Suprapubic skin (tissue), 4 donors: ENCODE measurements at regions not wholly inside any gene's neighbourhood (a gene's known extent, or its start where the extent isn't known, plus 50 kb on each side); places are given as distances from the start of the nearest gene placed in this dataset.

Source experiments
- POLR2A ChIP-seq, 2 donors: fragments of 450-650 bp; IDR thresholded peaks; one replicate each; pipeline ENCODE4 v1.6.1; 2017; ENCODE audit warnings: antibody characterized with exemption in 2 of 2, mild to moderate bottlenecking in 2 of 2, moderate library complexity in 2 of 2
- POLR2AphosphoS5 ChIP-seq, 3 donors: sonication (generic); formaldehyde crosslinking; IDR thresholded peaks; one replicate each; pipeline ENCODE4 v1.6.1; 2017; ENCODE audit warnings: antibody characterized with exemption in 3 of 3
- TF ChIP-seq, protein P1 (sequence below), 2 donors: fragments of 200-600 bp in 1 of 2; fragments of 450-650 bp in 1 of 2; sonication (generic) in 1 of 2; IDR thresholded peaks; one replicate each; pipeline ENCODE4 v1.5.1; 2016 to 2019; ENCODE audit warnings: antibody characterized with exemption in 2 of 2, mild to moderate bottlenecking in 1 of 2, moderate library complexity in 1 of 2

DNA sequence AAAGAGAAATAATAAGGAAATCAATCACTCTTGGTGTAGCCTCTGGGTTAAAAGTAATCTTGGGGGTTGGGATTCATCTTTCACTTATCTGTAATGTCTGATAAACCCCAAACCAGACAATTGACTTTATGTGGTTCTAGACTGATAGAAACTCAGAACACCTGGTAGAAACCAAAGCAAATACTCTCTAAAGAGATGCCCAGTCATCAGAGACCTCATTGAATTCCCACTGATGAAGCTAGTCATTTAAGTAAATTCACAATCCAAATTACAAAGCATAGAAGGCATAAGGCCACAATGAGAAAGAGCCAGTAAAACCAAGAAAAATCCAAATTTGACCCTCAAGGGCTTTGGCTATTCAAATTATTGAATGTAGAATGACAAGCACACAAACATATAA lies 250.6 kb downstream of the MBNL1 start:
- TF ChIP-seq, protein P1, sequence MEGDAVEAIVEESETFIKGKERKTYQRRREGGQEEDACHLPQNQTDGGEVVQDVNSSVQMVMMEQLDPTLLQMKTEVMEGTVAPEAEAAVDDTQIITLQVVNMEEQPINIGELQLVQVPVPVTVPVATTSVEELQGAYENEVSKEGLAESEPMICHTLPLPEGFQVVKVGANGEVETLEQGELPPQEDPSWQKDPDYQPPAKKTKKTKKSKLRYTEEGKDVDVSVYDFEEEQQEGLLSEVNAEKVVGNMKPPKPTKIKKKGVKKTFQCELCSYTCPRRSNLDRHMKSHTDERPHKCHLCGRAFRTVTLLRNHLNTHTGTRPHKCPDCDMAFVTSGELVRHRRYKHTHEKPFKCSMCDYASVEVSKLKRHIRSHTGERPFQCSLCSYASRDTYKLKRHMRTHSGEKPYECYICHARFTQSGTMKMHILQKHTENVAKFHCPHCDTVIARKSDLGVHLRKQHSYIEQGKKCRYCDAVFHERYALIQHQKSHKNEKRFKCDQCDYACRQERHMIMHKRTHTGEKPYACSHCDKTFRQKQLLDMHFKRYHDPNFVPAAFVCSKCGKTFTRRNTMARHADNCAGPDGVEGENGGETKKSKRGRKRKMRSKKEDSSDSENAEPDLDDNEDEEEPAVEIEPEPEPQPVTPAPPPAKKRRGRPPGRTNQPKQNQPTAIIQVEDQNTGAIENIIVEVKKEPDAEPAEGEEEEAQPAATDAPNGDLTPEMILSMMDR (IDR thresholded peaks at IDR 0.05), result no peak
- TF ChIP-seq POLR2A (IDR thresholded peaks at IDR 0.05) (no peak), POLR2AphosphoS5 (IDR thresholded peaks at IDR 0.05) (no peak)
